ENCODE measurements at regions not wholly inside any gene's neighbourhood (a gene's known extent, or its start where the extent isn't known, plus 50 kb on each side); places are given as distances from the start of the nearest gene placed in this dataset.
"Not testable (repeated sequence)": the region's sequence is repeated elsewhere in the genome, so short reads cannot be mapped to it uniquely, and the experiment has no call there.

DNA sequence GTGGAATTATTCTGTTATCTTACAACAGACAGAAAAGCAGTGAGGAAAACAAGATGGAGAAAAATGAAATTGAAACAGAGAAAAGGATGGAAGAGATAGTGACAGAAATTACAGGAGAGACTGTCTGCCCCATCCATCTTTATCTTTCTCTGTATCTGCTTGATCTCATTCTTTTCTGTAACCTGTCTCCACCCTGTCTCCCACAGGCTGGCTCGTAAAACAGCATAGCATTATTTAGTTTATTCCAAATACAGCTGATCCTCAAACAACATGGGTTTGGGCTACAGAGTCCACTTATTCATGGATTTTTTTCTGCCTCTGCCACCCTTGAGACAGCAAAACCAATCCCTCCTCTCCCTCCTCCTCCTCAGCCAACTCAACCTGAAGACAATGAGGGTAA lies 482.3 kb upstream of the JARID2 start:
- no peak for DNase-seq (ENCODE audit: low read depth)

DNA sequence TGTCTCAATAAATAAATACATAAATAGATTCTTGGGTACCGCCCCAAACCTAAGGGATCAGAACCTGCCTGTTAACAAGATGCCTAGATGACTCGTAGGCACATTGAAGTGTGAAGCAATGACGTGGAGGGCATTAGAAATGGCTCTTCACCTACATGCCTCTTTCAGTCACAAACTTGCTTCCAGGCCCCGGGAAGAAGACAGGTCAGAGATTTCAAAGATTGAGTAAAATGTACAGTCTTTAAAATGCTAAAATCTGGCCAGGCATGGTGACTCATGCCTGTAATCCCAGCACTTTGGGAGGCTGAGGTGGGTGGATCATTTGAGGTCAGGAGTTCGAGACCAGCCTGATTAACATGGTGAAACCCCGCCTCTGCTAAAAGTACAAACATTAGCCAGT lies 480.8 kb upstream of the JARID2 start:
- no peak for DNase-seq (ENCODE audit: low read depth)

DNA sequence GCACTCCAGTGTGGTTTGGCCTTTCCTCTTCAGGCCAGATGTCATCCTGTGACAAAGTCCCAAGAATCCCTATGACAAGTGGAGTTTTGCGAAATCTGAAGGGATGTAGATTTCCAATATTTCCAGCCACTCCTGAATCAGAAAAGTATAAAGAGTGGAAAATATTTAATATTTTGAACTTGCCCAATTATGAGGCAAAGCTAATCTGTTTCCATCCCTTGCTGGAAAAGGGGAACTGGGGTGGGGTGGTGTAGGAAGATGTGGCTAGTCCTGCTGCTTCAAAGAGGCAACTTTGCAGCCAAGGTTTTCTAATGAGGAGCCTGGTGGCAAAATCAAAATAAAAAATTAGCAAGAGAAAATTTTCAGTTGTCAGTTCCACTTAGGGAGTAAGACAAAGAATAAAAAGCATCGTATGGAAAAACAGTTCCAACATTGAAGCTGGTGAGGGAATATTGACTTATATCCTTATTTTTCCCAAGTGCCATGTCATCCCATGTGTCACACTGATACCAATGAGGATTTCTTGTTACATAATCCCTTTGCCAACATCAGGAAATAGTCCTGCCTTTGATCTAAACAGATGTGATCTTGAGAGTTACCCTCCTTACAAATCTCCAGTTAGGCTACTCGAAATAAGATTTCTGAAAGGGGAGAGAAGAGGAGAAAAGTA lies 480.0 kb upstream of the JARID2 start:
- DNase-seq (ENCODE audit: low read depth), result no peak

DNA sequence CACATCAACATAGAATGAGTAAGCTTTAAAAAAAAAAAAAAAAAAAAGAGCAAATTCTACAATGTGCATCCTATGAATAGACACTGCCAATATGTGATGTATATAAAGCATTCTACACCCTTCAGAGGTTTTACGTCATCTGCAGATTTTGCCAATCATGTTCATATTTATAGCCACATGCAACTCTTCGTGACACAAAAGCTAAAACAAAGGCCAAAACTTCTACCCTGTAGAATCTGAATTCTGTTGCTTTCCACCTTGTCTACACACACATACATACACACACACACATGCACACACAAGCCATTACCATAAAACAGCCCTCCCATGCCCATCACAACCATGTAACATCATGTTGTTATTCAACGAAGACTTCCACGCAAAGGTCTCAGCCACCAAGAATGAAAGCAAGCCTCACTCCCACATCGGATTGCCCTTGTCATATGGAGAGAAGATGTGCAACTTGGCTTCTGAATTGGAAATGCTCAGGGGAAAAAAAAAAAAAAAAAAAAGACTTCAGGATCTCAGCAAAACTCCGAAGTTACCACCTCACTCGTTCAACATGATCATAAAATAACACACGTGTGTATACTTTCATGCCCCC lies 479.4 kb upstream of the JARID2 start:
- DNase-seq (ENCODE audit: low read depth), result no peak

DNA sequence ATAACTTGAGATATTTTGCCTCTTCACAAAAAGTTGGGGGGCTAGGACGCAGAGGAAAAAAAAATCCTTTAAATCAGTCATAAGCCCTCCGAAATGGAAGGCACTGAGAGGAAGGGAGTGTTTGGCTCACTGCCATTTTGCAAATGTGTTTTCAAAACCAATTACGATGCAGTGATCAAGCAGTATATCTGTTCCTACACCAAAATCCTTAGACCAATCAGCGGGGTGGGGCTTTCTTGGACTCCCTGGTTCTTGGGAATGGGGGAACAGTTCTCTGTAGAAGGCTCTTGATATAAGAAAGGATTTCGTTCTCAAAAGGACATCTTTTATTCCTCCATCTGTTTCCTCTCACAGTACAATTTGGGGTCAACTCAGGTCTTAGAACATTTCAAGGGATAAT lies 478.6 kb upstream of the JARID2 start:
- no peak for DNase-seq (ENCODE audit: low read depth)

DNA sequence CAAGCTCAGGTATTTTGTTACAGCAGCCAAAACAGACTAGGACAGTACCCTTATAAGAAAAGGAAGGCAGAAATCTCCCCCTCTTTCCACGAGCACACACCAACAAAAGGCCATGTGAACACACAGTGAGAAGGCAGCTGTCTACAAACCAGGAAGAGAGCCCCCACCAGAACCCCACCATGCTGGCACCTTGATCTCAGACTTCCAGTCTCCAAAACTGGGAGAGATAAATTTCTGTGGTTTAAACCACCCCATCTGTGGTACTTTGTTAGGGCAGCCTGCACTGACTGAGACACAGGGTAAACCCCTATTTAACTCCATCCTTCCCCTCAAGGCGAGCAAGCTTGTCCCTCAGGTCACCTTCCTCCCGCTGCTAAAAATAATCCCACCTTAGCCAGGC lies 475.8 kb upstream of the JARID2 start:
- DNase-seq (ENCODE audit: low read depth), result no peak

DNA sequence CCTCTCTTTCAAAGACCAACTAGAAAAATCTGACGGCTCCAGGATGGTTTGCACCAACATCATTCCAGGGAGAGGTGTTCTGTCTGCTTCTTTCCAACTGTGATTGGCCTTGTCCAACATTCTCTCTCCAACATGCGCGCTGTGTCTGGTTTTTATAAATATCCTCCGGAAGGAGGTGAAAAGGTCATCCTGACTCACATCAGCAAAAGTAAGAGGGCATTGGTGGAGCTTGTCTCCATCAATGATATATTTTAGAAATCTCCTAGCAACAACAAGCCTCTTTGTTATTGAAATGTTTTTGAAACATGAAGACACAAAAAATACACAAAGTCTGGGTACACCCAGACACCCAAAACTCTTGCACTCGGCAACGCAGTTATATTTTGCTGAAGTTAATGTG lies 475.3 kb upstream of the JARID2 start:
- DNase-seq (ENCODE audit: low read depth), result no peak

DNA sequence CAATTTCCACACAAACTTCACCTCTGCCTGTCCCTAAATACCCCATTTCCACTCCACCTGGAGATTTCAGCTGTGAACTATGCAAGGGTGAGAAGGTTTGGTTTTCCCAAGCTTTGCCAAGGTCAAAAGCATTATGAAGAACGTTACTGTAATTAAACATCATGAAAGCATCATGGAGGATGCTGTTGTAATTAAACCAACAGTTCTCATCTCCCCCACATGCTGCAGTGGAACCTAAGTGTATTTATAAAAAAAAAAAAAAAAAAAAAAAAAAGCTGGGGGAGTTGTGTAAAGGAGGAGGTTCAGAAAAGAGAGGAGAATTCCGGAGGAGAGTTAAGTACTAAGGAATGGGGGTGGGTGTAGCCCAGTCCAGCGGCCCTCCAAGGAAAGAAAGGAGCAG lies 474.9 kb upstream of the JARID2 start:
- DNase-seq (ENCODE audit: low read depth), result no peak

DNA sequence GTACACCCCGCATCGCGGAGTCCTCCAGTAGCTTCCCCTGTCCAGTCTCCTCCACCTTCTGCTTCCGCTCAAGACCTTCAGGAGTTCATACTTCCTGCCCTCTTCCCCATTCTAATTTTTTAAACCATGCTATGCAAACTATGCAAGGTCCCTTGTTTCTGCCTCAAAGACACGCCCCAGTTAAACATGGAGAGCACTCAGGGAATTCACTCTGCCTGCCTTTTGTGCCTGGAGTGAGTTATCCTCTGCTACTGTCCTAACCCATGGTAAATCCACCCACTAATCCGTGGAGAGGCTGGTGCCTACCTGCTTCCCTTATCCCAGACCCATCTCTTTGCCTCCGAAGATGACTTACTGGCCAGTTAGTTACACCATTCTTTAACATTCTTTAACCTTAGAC lies 473.7 kb upstream of the JARID2 start:
- DNase-seq (ENCODE audit: low read depth), result no peak

DNA sequence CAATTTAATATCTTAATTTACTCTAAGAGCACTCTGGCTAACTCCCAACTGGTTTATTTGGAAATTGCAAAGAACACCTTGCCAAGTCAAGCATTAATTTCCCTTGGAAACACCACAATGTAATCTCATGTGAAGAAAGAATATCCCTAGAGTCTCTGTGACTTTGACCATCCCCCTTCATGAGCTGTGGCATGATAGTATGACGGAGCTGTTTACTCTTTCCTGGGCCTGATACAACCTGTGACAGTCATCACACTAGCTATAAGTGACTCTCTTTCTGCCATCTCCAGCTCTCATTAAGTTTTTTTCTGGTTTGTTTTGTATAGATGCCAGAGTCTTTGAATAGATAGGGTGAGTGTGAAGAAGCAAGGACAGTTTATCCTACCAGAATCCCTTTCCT lies 470.3 kb upstream of the JARID2 start:
- no peak for DNase-seq (ENCODE audit: low read depth)

DNA sequence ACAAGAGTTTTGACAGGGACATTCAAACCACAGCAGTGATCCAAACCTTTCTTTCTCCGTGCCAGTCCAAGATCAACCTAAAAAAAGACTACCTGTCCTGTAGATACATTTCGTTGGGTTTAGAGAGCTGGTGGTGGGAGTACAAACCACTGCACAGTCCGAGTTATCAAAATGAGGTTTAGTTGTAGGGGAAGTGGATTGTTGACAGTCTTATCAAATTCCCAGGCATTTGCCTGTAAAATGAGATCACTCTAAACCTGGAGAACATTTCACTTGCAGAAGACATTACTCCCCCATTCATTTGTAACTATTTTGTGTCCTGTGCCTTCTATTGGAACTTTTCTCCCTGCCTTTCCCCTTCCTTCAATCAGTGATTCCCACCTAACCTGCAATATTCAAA lies 469.6 kb upstream of the JARID2 start:
- no peak for DNase-seq (ENCODE audit: low read depth)

DNA sequence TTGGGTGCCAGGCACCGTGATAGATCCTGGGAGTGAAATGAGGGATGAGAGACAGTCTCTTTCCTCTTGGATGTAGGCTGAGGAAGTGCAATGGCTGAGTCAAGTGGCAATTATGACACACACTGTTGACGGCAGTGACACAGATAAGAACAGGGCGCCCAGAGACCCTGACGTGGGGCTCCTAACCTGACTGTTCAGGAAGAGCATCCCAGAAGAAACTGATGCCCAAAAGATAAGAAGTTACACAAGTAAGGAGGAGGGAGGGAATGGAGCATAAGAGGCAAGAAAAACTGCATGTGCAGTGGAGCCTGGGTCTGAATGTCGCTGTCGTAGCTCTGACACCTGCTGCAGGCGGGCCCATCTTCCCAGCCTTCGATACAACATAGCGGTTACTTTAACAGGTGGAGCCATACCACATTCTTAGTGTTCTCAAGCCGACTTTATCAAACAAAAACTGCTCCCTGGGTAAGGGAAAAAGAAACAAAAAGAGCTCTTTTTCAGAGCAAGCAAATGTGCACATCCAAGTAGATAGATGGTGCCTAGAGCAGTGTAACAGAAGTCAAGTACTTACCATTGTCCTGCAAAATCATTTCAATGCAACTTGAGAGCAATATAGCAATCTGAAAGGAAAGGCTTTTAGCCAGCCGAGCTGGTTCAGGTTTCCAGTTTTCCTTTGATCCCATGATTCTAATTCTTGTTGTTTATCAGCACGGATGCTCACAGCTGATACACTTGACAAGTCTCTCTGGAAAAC lies 463.9 kb upstream of the JARID2 start:
- no peak for DNase-seq (ENCODE audit: low read depth)

DNA sequence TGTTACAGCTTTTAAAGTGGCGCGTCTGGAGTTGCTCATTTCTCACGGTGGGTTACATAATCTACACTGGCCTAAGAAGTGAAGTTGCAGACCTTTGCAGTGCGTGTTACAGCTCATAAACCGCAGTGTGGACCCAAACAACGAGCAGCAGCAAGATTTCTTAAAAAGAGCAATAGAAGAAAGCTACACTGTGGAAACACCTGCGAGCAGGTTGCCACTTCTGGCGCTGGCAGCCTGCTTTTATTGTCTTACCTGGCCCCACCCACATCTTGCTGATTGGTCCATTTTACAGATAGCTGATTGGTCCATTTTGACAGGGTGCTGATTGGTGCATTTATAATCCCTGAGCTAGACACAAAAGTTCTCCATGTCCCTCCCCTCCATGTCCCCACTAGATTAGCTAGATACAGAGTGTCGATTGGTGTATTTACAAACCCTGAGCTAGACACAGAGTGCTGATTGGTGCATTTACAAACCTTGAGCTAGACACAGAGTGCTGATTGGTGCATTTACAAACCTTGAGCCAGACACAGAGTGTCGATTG lies 462.9 kb upstream of the JARID2 start:
- DNase-seq (ENCODE audit: low read depth), result not testable (repeated sequence)

DNA sequence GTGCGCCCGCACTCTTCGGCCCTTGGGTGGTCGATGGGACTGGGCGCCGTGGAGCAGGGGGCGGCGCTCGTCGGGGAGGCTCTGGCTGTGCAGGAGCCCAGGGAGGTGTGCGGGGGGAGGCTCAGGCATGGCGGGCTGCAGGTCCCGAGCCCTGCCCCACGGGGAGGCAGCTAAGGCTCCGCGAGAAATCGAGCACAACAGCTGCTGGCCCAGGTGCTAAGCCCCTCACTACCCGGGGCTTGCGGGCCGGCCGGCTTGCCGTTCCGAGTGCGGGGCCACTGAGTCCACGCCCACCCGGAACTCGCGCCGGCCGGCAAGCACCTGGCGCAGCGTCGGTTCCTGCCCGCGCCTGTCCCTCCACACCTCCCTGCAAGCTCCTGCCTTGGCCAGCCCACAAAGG lies 462.3 kb upstream of the JARID2 start:
- no peak for DNase-seq (ENCODE audit: low read depth)

DNA sequence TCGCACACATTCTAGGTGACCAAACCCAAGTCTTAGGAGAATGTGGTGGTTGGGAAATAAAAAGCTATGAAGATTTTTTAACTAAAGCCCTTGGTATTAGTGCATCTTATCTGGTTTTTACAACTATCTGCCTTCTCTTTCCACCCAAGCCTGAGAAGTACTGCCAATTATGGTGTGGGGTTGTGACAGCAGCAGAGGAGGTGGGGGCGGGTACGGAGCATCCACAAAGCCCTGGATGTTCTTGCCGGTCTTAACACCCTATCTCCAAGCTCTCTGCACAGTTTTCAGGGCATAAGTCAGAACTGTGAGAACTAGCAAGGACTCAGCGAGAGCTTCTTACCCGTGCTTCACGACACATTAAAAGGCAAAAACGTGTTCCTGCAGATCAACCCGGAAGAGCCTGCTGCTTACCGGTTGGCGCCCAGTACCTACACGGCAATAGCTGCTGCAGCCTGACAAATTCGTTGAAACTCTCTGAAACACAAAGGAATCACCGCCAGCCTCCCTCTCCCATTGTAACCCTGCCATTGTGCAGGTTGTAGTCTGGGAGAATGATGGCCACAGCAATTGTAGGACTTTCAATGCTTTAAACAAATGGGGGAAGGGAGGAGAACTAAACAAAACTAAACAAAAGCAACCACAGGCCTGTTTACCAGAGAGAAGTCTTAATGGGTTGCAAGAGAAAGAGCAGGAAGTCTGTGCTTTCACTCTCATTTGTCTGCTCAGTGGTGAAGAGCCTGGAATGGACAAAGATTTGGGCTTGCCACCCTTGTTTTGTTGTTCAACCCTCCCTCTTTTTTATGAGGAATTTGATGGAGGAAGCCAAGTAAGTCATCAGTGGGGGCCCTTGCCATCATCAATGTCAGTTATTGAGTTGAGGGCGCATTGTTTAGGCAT lies 461.0 kb upstream of the JARID2 start:
- DNase-seq (ENCODE audit: low read depth), result no peak

DNA sequence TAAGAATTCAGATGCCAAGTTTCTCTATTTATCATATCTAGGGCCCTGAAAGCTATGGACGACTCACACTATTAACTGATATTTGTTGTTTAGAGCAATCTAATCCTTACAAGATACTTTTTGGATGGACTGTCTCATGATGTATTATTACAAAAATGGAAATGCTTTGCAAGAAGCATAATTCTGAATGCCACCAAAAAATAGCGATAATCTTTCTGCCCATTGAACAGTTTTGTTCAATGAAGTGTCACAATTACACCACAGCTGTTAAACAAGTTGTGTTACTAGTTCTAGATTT lies 460.4 kb upstream of the JARID2 start:
- no peak for DNase-seq (ENCODE audit: low read depth)

DNA sequence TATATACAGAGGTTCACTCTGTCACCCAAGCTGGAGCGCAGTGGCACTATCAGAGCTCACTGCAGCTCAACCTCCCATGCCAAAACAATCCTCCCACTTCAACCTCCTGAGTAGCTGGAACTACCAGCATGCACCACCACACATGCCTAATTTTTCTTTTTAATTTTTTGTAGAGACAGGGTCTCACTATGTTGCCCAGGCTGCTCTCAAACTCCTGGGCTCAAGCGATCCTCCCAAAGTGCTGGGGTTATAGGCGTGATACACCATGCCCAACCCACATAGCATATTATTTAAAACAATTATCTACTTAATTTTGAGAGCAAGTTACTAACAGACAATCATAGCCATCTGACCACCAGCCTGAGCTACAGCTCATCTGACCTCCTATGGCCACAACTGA lies 459.9 kb upstream of the JARID2 start:
- DNase-seq (ENCODE audit: low read depth), result no peak

DNA sequence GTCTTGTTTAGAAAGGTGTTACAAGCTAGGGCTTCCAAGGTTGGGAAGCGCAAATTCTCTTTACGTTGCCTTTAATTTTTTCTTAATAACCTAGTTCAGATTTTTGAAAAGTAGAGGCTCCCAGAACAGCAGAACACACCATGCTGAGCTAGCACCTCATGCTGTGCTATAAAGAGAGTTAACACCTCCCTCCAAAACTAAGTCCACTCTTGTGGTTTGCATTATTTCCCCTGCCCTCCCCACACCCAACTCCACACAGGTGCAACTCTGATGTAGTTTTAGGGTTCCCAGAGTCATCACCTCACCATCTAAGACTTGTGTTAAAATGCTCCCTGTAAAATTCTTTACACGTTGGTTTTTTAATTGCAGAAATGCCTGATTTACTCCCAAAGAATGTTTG lies 459.4 kb upstream of the JARID2 start:
- no peak for DNase-seq (ENCODE audit: low read depth)

DNA sequence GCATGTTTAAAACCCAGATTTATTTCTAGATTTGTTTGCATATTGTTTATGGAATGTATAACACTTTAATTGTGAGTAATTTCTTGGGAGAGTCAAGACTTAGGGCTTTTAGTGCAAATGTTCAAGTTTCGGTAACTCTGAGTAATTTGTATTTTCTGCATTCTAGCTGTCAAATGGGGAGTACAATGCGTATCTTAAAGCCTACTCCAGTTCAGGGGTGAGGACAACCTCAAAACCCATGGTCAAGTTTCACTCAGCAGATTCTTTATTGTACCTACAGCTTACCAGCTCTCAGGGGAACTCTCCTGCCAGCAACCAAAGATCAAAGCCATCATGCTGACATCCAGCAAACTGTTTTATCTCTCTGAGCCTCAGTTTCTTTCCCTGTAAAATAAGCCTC lies 458.6 kb upstream of the JARID2 start:
- no peak for DNase-seq (ENCODE audit: low read depth)

DNA sequence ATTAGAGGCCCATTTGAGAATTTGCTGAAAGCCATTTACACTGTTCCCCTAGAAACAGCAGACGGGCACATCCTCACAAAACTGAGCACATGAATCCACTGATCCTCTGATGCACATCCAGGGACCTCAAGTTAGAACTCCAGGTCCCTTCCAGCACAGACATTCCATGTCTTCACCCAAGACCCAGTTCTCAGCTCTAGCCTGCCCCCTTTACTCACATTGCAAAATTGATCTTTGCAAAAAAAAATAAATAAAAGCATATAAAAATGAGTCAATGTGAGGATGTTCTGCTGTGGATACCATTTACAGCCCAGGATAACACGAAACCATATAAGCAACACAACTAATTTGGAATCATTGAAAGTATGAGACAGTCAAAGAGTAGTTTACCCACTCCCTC lies 458.2 kb upstream of the JARID2 start:
- DNase-seq (ENCODE audit: low read depth), result no peak

DNA sequence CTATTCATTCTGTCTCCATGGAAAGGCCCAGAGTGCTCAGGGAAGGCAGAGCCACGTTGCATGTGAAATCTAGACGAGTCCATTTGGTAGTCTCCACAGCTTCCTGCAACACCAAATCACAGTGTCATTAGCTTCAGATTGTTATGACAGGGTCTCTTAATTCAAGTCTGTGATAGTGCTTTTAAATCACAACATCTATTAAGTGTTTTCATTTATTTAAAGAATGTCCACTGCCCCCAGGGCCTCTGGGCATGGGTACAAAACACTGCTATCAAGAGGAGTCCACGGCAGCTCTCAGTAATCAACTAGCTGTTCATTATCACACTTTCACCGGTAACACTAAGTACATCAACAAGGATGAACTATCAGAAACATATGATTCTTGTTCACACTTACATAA lies 455.9 kb upstream of the JARID2 start:
- DNase-seq (ENCODE audit: low read depth), result no peak

DNA sequence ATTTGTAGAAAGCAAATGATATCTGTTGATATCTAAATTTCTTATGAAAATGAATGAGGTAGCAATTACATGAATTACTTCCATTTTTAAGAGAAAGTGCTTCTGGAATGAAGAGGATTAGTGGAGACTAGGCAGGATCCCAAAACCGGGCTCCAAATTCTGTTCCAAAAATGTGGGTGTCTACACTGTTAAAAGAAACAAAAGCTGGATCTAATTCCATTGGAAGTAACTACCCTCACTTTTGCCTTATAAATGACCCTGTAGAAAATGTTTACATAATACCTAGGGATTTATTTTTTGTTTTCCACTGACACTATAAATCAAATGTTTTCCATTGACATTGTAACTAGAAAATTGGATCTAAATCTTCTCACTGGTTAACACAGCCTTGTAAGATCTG lies 454.9 kb upstream of the JARID2 start:
- DNase-seq (ENCODE audit: low read depth), result no peak

DNA sequence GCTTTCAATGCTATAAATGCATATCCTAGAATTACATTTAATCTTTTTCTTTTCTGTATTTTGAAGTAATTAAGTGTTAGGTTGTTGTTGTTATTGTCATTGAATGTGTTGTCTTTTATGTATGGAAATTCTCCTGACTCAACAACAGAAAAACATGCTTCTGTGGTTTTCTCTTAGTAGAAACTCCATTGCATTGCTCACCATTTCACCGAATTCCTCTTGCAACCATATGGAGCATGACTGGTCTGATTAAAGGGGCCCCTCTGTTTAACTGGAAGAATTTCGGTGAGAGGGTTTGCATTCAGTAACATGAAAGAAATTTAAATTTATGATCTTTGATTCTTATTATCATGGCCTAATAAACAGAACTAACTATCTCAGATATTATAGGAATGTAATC lies 454.3 kb upstream of the JARID2 start:
- no peak for DNase-seq (ENCODE audit: low read depth)

All from stimulated activated CD4-positive, alpha-beta T cell treated with anti-CD3 and anti-CD28 coated beads, Interleukin-2, amount 100 ng/mL, for 4 hours (primary cell).